Fibroblast of skin of left quadriceps (primary cell): ENCODE measurements at regions not wholly inside any gene's neighbourhood (a gene's known extent, or its start where the extent isn't known, plus 50 kb on each side); places are given as distances from the start of the nearest gene placed in this dataset.

Source experiments
- DNase-seq, 2 experiments: peaks; one replicate each; pipeline ENCODE4 v3.0.0-alpha.2; 2013; ENCODE audit warnings: low read depth in 2 of 2

DNA sequence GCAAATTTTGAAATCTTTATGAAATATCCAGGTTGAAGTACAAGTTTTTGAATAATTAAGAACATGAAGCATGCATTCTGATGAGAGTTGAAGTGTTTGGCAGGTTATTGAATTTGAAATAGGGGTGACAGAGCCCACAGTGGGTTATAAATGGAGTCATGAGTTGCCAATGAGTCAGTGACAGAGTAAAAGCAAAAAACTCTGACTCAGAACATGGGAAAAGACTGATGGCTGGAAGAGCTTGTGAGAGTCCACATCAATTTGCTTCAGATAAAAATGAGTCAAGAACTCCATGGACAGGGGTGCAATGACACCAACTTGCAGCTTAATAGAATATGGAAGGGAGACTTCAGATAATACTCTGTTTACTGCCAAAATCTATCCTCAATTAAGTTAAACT, 105.3 kb downstream of the SLC6A15 start:
- no peak for DNase-seq

GRCh38 chr12:84805474-84805858, 107.1 kb downstream of the SLC6A15 start:
- no peak for DNase-seq

- no peak for DNase-seq
Measured at GRCh38 chr12:84804691-84805473, 107.7 kb downstream of the SLC6A15 start.

GRCh38 chr12:84803661-84804060, 108.9 kb downstream of the SLC6A15 start:
- no peak for DNase-seq

DNA sequence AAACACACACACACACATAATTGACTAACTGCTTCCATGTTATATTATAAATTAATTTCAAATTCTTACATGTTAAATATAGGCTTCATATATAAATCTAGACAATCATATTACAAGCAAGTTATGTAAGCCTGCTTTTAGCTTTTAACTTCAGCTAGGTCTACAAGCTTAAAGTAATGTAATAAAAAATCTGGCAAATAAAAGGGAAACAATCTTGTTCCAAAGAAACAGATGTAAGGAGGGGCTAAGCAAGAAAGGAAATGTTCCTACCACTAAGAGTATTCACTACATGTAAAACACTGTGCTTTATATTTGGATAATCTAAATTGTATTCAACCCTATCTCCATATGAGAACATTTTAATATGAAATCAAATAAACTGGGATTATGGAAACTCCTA, 110.4 kb downstream of the SLC6A15 start:
- DNase-seq: no peak

- peak in 1 of 2 experiments; percentile 40 for DNase-seq
Measured at GRCh38 chr12:84793558-84794367, 118.8 kb downstream of the SLC6A15 start.

DNA sequence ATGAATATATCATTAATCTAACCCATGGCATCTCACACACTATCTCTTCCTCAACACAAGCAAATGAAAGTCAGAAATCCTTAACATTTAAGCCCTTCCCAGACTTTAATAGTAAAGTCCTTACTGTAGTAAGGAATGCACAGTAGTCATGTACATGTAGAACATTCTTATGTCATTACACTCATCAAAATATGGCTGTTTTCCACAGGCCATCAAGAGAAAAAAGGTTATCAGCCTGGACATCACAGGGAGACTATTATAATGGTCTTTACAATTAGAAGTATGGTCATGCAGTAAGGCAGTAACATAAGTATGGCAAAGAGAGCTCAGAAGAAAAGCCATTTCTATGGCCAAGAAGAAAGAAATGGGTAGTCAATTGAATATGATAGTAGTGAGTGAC, 121.2 kb downstream of the SLC6A15 start:
- no peak for DNase-seq

- no peak for DNase-seq
Measured at GRCh38 chr12:84789184-84789583, 123.4 kb downstream of the SLC6A15 start.

DNA sequence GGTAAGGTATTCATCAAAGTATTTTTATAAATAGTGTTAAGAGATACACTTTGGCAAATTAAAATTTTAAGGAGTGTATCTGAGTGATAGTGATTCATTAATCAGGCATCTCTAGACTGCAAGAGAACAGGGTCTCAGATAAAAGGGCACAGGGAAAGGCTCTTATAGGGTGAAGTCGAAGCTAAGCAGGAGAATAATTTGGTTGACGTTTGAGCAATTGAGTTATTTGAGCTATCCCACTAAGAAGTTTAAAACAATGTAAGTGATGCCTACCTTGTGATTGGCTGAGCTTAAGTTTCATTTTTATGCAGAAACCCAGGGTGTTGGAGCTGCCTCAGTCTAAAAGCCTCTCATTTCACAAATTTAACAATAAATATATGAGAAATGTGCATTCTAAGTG, 125.3 kb downstream of the SLC6A15 start:
- no peak for DNase-seq

- DNase-seq: no peak
Measured at GRCh38 chr12:84786622-84787021, 126.0 kb downstream of the SLC6A15 start.

DNA sequence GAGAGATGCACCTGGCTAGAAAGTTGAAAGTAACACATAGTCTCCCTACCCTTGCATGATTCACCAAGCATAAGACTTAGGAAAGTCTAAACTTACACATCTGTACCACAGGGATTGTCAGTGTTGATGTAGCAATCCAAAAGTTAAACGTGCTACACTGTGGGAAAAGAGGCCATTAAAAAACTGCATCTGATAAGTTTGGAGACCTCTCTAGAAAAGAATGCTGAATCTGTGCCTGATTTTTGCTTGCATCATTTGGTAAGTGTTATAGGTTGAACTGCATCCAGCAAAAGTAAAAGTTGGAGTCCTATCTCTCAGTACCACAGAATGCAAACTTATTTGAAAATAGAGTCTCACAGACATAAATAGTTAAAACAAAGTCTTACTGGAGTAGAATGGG, 126.6 kb downstream of the SLC6A15 start:
- DNase-seq: no peak

DNA sequence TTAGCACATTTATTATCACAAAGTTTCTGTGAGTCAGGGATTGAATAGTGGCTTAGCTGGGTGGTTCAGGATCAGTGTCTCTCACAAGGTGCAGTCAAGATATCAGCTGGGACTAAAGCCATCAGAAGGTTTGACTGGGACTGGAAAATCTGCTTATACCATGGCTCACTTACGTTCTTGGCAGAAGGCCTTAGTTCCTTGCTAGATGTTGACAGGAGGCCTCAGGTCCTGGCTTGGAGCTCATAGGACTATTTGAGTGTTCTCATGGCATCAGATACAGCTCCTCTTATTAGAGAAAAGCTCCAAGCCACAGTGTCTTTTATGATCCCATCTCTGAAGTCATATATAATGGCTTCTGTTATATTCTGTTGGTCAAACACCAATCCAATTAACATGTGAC, 127.3 kb downstream of the SLC6A15 start:
- no peak for DNase-seq

- DNase-seq: no peak
Measured at GRCh38 chr12:84779169-84779568, 133.4 kb downstream of the SLC6A15 start.

- DNase-seq: no peak
Measured at GRCh38 chr12:84772281-84772680, 140.3 kb downstream of the SLC6A15 start.

GRCh38 chr12:84767079-84767478, 145.5 kb downstream of the SLC6A15 start:
- no peak for DNase-seq

- DNase-seq: no peak
Measured at GRCh38 chr12:84766375-84766774, 146.2 kb downstream of the SLC6A15 start.

DNA sequence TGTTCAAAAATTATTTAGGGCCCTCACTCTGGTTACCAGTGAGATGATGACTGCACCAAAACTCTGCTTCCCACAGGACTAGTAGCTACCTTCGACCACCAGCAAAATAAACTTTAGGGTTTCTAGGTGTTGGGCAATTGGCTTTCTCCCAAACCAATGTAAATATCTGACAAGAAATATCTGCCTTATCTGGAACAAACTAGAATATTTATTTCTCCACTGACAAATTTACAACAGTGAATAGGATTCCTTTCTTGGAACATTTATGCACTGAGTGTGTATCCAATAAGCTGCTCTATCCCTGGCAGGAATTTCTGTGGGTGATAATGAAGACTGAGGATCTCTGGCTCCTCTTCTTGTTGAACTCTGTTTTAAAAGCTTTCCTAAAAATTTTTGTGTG, 148.6 kb downstream of the SLC6A15 start:
- DNase-seq: no peak

DNA sequence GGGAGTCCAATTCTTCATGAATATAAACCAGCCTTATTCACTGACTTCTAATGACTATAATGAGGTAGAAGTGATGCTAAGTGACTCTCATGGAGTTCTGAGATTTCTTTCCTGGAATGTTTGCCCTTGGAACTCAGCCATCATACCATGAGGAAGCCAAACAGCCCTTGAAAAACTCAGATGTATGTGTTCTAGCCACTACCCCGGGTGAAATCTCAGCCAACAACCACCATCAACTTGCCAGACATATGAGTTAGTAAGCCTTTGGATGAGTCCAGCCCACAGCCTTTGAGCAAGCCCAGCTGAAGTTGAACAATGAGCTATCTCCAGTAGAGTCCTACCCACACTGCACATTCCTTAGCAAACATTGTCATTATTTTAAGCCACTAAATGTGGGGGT, 149.5 kb downstream of the SLC6A15 start:
- peak; percentile 69 to 74 for DNase-seq

- no peak for DNase-seq
Measured at GRCh38 chr12:84760091-84760865, 152.3 kb downstream of the SLC6A15 start.

GRCh38 chr12:84757978-84758377, 154.6 kb downstream of the SLC6A15 start:
- peak in 1 of 2 experiments; percentile 40 for DNase-seq

GRCh38 chr12:84756961-84757360, 155.6 kb downstream of the SLC6A15 start:
- DNase-seq: peak; percentile 80 to 81

DNA sequence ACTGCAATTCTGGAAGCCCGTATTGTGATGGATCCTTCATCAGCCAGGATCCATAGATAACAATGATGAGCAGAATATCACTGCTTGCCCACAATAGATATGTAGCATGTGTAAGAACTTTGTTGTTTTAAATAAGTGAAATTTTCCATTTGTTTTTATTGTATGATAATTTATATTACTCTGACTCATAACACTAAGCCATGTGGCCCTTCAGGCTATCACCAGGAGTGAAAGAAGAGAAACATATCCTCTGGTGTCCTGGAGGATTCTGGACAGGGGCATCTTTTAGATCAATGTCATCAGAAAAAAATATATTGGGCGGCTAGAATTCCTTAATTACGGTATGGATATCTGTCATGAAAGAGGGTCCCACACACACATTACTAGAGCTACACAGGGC, 167.5 kb downstream of the SLC6A15 start:
- DNase-seq: no peak
